Osteoblast (primary cell): ENCODE measurements at regions not wholly inside any gene's neighbourhood (a gene's known extent, or its start where the extent isn't known, plus 50 kb on each side); places are given as distances from the start of the nearest gene placed in this dataset.

ENCODE experiments used
- DNase-seq: peaks from one replicate; pipeline ENCODE4 v3.0.0; 2011; ENCODE audit warnings: low spot score, mixed read lengths; ENCODE audit not compliant: insufficient read length; ENCODE audit errors: missing footprints
- H2AFZ ChIP-seq: 2 replicates; pipeline ENCODE4 v1.6.0; 2011; ENCODE audit warnings: mild to moderate bottlenecking, low read length
- H3K27ac ChIP-seq: 2 replicates; pipeline ENCODE4 v1.5.1; 2011; ENCODE audit warnings: mild to moderate bottlenecking, low read depth, low read length, moderate library complexity
- H3K27me3 ChIP-seq: 2 replicates; pipeline ENCODE4 v1.6.0; 2012; ENCODE audit warnings: mild to moderate bottlenecking, control low read depth, inconsistent platforms, low read length, moderate library complexity; ENCODE audit not compliant: insufficient read depth
- H3K36me3 ChIP-seq: 2 replicates; pipeline ENCODE4 v1.5.1; 2011; ENCODE audit warnings: mild to moderate bottlenecking, low read length, control low read depth, moderate library complexity; ENCODE audit not compliant: insufficient read depth
- H3K4me1 ChIP-seq: 2 replicates; pipeline ENCODE4 v1.5.1; 2011; ENCODE audit warnings: mild to moderate bottlenecking, low read length, control low read depth, moderate library complexity; ENCODE audit not compliant: insufficient read depth
- H3K4me2 ChIP-seq: 2 replicates; pipeline ENCODE4 v1.6.0; 2011; ENCODE audit warnings: mild to moderate bottlenecking, low read length; ENCODE audit not compliant: insufficient read depth
- H3K4me3 ChIP-seq: fragments of 200-600 bp; sonication (generic); 3 replicates; pipeline ENCODE4 v1.5.1; 2012; ENCODE audit warnings: mild to moderate bottlenecking, low read length, inconsistent platforms; ENCODE audit not compliant: insufficient read depth
- H3K79me2 ChIP-seq: 2 replicates; pipeline ENCODE4 v1.6.0; 2012; ENCODE audit warnings: mild to moderate bottlenecking, low read length, control low read depth, inconsistent platforms; ENCODE audit not compliant: insufficient read depth
- H3K9me3 ChIP-seq: 2 replicates; pipeline ENCODE4 v1.5.1; 2011; ENCODE audit warnings: low read depth, low read length, control low read depth
- H4K20me1 ChIP-seq: 2 replicates; pipeline ENCODE4 v1.6.0; 2012; ENCODE audit warnings: mild to moderate bottlenecking, low read length, control low read depth; ENCODE audit not compliant: insufficient read depth
- CTCF ChIP-seq: IDR thresholded peaks from 2 replicates; pipeline ENCODE4 v1.5.1; 2011; ENCODE audit warnings: mild to moderate bottlenecking, low read depth, low read length, moderate library complexity; ENCODE audit errors: extremely low read depth

- Histone ChIP-seq H3K4me3 (no peak overlapping the region), H3K4me1 (peaks cover 8% of the 10 kb centered on the region), H2AFZ (no peak overlapping the region), H3K4me2 (no peak overlapping the region), H3K27ac (no peak overlapping the region), H4K20me1 (no peaks in the 10 kb centered on the region), H3K9me3 (no peaks in the 10 kb centered on the region), H3K79me2 (no peaks in the 10 kb centered on the region), H3K27me3 (no peaks in the 10 kb centered on the region), H3K36me3 (no peaks in the 10 kb centered on the region)
- no peak for TF ChIP-seq CTCF
- no peak for DNase-seq
Measured at GRCh38 chr10:4199196-4199595, 414.2 kb upstream of the KLF6 start.

GRCh38 chr10:4198216-4198615 is 413.2 kb upstream of the KLF6 start:
- Histone ChIP-seq H4K20me1 (no peaks in the 10 kb centered on the region), H3K4me3 (no peak overlapping the region)
- DNase-seq = no peak

GRCh38 chr10:4197676-4198075 is 412.7 kb upstream of the KLF6 start:
- TF ChIP-seq CTCF = no peak
- H2AFZ ChIP-seq = no peak overlapping the region
- no peaks in the 10 kb centered on the region for H4K20me1 ChIP-seq
- H3K4me2 ChIP-seq = no peak overlapping the region
- DNase-seq = no peak
- H3K4me3 ChIP-seq = no peak overlapping the region
- H3K4me1 ChIP-seq = peaks cover 8% of the 10 kb centered on the region
- no peaks in the 10 kb centered on the region for H3K79me2 ChIP-seq
- no peaks in the 10 kb centered on the region for H3K9me3 ChIP-seq
- H3K27ac ChIP-seq = no peak overlapping the region
- no peaks in the 10 kb centered on the region for H3K27me3 ChIP-seq
- no peaks in the 10 kb centered on the region for H3K36me3 ChIP-seq

More at GRCh38 chr10:4198216-4198615, 413.2 kb upstream of the KLF6 start:
- Histone ChIP-seq H3K27me3 (no peaks in the 10 kb centered on the region), H3K36me3 (no peaks in the 10 kb centered on the region), H3K4me2 (no peak overlapping the region), H3K27ac (no peak overlapping the region), H3K79me2 (no peaks in the 10 kb centered on the region), H2AFZ (no peak overlapping the region), H3K9me3 (no peaks in the 10 kb centered on the region), H3K4me1 (peaks cover 8% of the 10 kb centered on the region)
- no peak for TF ChIP-seq CTCF

GRCh38 chr10:4196771-4197390 is 411.9 kb upstream of the KLF6 start:
- Histone ChIP-seq H3K27me3 (no peaks in the 10 kb centered on the region), H3K27ac (no peak overlapping the region), H3K4me2 (no peak overlapping the region), H3K36me3 (no peaks in the 10 kb centered on the region), H4K20me1 (no peaks in the 10 kb centered on the region), H3K9me3 (no peaks in the 10 kb centered on the region), H2AFZ (no peak overlapping the region), H3K4me3 (no peak overlapping the region), H3K4me1 (peaks cover 8% of the 10 kb centered on the region), H3K79me2 (no peaks in the 10 kb centered on the region)
- DNase-seq = no peak
- no peak for TF ChIP-seq CTCF
